ENCODE measurements at regions not wholly inside any gene's neighbourhood (a gene's known extent, or its start where the extent isn't known, plus 50 kb on each side); places are given as distances from the start of the nearest gene placed in this dataset.

DNA sequence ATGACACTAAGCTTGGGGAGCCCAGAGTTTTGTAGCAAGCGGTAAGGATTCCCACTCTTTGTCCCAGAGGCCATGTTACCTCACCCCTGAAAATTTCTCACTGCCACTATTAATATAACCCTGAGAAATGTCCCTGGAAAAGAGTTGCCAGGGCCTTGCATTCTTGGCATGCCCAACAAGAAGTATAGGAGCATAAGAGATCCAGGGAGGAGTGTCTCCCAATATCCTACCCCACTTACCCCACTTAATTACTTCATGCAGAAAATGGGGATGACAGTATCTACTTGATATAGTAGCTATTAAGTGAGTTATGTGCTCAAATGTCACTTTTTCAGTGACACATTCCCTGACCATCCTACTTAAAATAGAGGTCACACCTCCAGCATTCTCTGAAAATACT lies 120.5 kb upstream of the C1GALT1C1 start:
- DNase-seq (ENCODE audit: low read depth in 2 of 2) = no peak
- Histone ChIP-seq H3K4me1 (ENCODE audit: control insufficient read depth, extremely low read depth, insufficient read depth, low read length) (no peaks in the 10 kb centered on the region), H3K27me3 (ENCODE audit: control insufficient read depth, insufficient read depth, low read length) (no peaks in the 10 kb centered on the region), H2AFZ (ENCODE audit: low read length) (no peak overlapping the region), H3K9ac (ENCODE audit: insufficient read depth, low read length) (no peak overlapping the region), H3K4me2 (ENCODE audit: extremely low read depth, insufficient read depth, low read length) (no peak overlapping the region), H4K20me1 (ENCODE audit: control insufficient read depth, extremely low read depth, insufficient read depth, low read length) (no peaks in the 10 kb centered on the region), H3K27ac (ENCODE audit: insufficient read depth, low read length) (no peak overlapping the region), H3K4me3 (replicated peaks in 1 of 4; ENCODE audit: control extremely low read depth in 1 of 4, insufficient read depth in 1 of 4, low read depth in 3 of 4, low read length in 4 of 4) (no peak overlapping the region), H3K36me3 (ENCODE audit: control insufficient read depth, insufficient read depth, low read length) (no peaks in the 10 kb centered on the region), H3K79me2 (ENCODE audit: control insufficient read depth, insufficient read depth, low read length) (no peaks in the 10 kb centered on the region), H3K9me3 (ENCODE audit: control insufficient read depth, insufficient read depth, low read depth, low read length) (no peaks in the 10 kb centered on the region)
- no peak for TF ChIP-seq EZH2 (IDR thresholded peaks at IDR 0.05; ENCODE audit: low read length, missing control alignments)
- TF ChIP-seq, protein P1, sequence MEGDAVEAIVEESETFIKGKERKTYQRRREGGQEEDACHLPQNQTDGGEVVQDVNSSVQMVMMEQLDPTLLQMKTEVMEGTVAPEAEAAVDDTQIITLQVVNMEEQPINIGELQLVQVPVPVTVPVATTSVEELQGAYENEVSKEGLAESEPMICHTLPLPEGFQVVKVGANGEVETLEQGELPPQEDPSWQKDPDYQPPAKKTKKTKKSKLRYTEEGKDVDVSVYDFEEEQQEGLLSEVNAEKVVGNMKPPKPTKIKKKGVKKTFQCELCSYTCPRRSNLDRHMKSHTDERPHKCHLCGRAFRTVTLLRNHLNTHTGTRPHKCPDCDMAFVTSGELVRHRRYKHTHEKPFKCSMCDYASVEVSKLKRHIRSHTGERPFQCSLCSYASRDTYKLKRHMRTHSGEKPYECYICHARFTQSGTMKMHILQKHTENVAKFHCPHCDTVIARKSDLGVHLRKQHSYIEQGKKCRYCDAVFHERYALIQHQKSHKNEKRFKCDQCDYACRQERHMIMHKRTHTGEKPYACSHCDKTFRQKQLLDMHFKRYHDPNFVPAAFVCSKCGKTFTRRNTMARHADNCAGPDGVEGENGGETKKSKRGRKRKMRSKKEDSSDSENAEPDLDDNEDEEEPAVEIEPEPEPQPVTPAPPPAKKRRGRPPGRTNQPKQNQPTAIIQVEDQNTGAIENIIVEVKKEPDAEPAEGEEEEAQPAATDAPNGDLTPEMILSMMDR (conservative IDR thresholded peaks at IDR 0.05 in 1 of 2, IDR thresholded peaks at IDR 0.05 in 1 of 2; ENCODE audit: low read depth in 1 of 2, low read length in 2 of 2) = no peak

DNA sequence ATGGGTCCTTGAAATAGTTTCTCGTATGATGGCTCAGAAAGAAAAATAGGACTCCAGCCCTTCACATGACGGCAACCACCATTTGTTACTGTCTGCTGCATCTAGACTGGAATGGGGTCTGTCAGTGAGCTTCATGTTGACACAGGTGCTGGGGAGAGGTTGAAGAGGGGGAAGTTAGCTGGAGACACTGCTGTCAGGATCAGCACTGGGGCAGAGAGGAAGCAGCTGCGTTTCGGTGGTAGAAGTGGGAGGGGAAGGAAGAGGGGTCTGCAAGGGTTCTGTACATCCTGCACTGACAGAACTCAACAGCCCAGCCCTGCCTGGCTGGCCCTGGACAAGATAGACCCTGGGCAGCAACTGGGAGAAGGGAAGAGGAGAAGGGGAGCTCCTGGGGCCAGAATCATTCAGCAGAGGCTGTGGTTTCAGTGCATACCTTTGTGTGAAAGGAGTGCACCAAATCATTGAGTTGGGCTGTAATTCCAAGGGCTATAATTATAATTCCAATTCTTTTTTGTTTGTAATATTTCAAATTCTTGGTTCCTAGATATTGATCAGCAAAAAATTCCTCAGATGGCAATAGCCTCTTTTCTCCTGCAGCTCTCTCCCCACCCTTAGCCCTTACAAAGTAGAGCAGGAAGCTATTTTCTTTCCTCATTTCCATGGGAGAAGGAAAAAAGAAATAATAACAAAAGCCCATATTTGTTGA lies 119.4 kb upstream of the C1GALT1C1 start:
- Histone ChIP-seq H4K20me1 (ENCODE audit: control insufficient read depth, extremely low read depth, insufficient read depth, low read length) (no peaks in the 10 kb centered on the region), H3K4me3 (replicated peaks in 1 of 4; ENCODE audit: control extremely low read depth in 1 of 4, insufficient read depth in 1 of 4, low read depth in 3 of 4, low read length in 4 of 4) (no peak overlapping the region), H3K79me2 (ENCODE audit: control insufficient read depth, insufficient read depth, low read length) (no peaks in the 10 kb centered on the region), H3K36me3 (ENCODE audit: control insufficient read depth, insufficient read depth, low read length) (no peaks in the 10 kb centered on the region), H2AFZ (ENCODE audit: low read length) (no peak overlapping the region), H3K9ac (ENCODE audit: insufficient read depth, low read length) (no peak overlapping the region), H3K27ac (ENCODE audit: insufficient read depth, low read length) (no peak overlapping the region), H3K27me3 (ENCODE audit: control insufficient read depth, insufficient read depth, low read length) (no peaks in the 10 kb centered on the region), H3K4me2 (ENCODE audit: extremely low read depth, insufficient read depth, low read length) (no peak overlapping the region), H3K4me1 (ENCODE audit: control insufficient read depth, extremely low read depth, insufficient read depth, low read length) (no peaks in the 10 kb centered on the region), H3K9me3 (ENCODE audit: control insufficient read depth, insufficient read depth, low read depth, low read length) (no peaks in the 10 kb centered on the region)
- TF ChIP-seq, protein P1 (conservative IDR thresholded peaks at IDR 0.05 in 1 of 2, IDR thresholded peaks at IDR 0.05 in 1 of 2; ENCODE audit: low read depth in 1 of 2, low read length in 2 of 2) = no peak
- no peak for TF ChIP-seq EZH2 (IDR thresholded peaks at IDR 0.05; ENCODE audit: low read length, missing control alignments)
- peak in 1 of 2 donors; percentile 45 for DNase-seq (ENCODE audit: low read depth in 2 of 2)

DNA sequence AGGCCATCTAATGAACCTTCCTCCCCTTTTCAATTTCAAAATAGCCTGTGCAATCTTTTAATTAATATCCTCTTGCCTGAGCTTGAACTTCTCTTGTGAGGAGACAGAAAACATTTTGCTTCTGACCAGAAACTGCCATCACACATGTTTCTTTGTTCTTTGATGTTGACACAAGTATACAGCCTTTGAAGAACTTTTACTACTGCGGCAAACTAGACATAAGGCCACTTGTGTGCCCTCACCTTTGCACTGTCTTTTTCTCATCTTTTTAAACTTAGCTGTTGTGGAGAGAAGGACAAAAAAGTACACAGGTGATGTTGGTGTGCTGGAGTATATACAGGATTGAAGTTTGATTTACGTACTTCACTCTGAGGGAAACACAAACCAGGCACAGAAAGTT lies 116.3 kb upstream of the C1GALT1C1 start:
- Histone ChIP-seq H3K79me2 (ENCODE audit: control insufficient read depth, insufficient read depth, low read length) (no peaks in the 10 kb centered on the region), H3K27ac (ENCODE audit: insufficient read depth, low read length) (no peak overlapping the region), H3K4me2 (ENCODE audit: extremely low read depth, insufficient read depth, low read length) (no peak overlapping the region), H3K36me3 (ENCODE audit: control insufficient read depth, insufficient read depth, low read length) (no peaks in the 10 kb centered on the region), H3K4me3 (replicated peaks in 1 of 4; ENCODE audit: control extremely low read depth in 1 of 4, insufficient read depth in 1 of 4, low read depth in 3 of 4, low read length in 4 of 4) (no peak overlapping the region), H2AFZ (ENCODE audit: low read length) (no peak overlapping the region), H3K9me3 (ENCODE audit: control insufficient read depth, insufficient read depth, low read depth, low read length) (no peaks in the 10 kb centered on the region), H3K9ac (ENCODE audit: insufficient read depth, low read length) (no peak overlapping the region), H3K4me1 (ENCODE audit: control insufficient read depth, extremely low read depth, insufficient read depth, low read length) (no peaks in the 10 kb centered on the region), H3K27me3 (ENCODE audit: control insufficient read depth, insufficient read depth, low read length) (no peaks in the 10 kb centered on the region), H4K20me1 (ENCODE audit: control insufficient read depth, extremely low read depth, insufficient read depth, low read length) (no peaks in the 10 kb centered on the region)
- no peak for DNase-seq (ENCODE audit: low read depth in 2 of 2)
- TF ChIP-seq, protein P1 (conservative IDR thresholded peaks at IDR 0.05 in 1 of 2, IDR thresholded peaks at IDR 0.05 in 1 of 2; ENCODE audit: low read depth in 1 of 2, low read length in 2 of 2) = no peak
- TF ChIP-seq EZH2 (IDR thresholded peaks at IDR 0.05; ENCODE audit: low read length, missing control alignments) = no peak
